H1 (cell line): ENCODE measurements at regions not wholly inside any gene's neighbourhood (a gene's known extent, or its start where the extent isn't known, plus 50 kb on each side); places are given as distances from the start of the nearest gene placed in this dataset.

Source experiments
- CTCF ChIA-PET: fragments of 300-600 bp; sonication (Branson Sonifier 250); formaldehyde crosslinking; loops from one replicate; lab custom pipeline; 2021; ENCODE audit not compliant: partially characterized antibody; lab: Charles Lee
- POLR2A ChIA-PET: fragments of 300-600 bp; sonication (Branson Sonifier 250); formaldehyde crosslinking; loops from one replicate; lab custom pipeline; 2021; ENCODE audit warnings: inconsistent platforms; ENCODE audit not compliant: partially characterized antibody; lab: Charles Lee
- DNase-seq, 2 experiments: peaks; one replicate each; pipeline versions ENCODE4 v3.0.0 to v3.0.0-alpha.2; 2010 to 2022; ENCODE audit warnings: low spot score in 2 of 2, low read depth in 1 of 2, mixed read lengths in 1 of 2
- FAIRE-seq: peaks from 2 replicates; lab custom pipeline; 2011; peaks lifted over from hg19 to GRCh38; lab: Jason Lieb, UNC
- H2AFZ ChIP-seq: 2 replicates; pipeline ENCODE4 v1.8.1; 2012; ENCODE audit warnings: low read length, inconsistent platforms
- H2AK5ac ChIP-seq: 2 replicates; pipeline ENCODE4 v1.6.1; 2013; ENCODE audit warnings: low read depth, low read length
- H2BK120ac ChIP-seq: replicated peaks from 2 replicates; pipeline ENCODE3; 2013; ENCODE audit warnings: low read depth, low read length, inconsistent platforms
- H2BK12ac ChIP-seq: 2 replicates; pipeline ENCODE4 v1.6.1; 2013; ENCODE audit warnings: low read depth, low read length
- H2BK15ac ChIP-seq: 2 replicates; pipeline ENCODE4 v1.6.1; 2013; ENCODE audit warnings: low read length
- H2BK20ac ChIP-seq: 2 replicates; pipeline ENCODE4 v1.6.1; 2013; ENCODE audit warnings: low read length
- H2BK5ac ChIP-seq: 2 replicates; pipeline ENCODE4 v1.6.1; 2013; ENCODE audit warnings: low read depth, low read length
- H3K14ac ChIP-seq: 2 replicates; pipeline ENCODE4 v1.6.1; 2013; ENCODE audit warnings: inconsistent platforms; ENCODE audit not compliant: insufficient read length
- H3K18ac ChIP-seq: 2 replicates; pipeline ENCODE4 v1.6.1; 2013; ENCODE audit warnings: low read length; ENCODE audit errors: extremely low read depth
- H3K23ac ChIP-seq: 2 replicates; pipeline ENCODE4 v1.6.1; 2013; ENCODE audit warnings: inconsistent platforms; ENCODE audit not compliant: insufficient read length
- H3K23me2 ChIP-seq: 2 replicates; pipeline ENCODE4 v1.6.1; 2013; ENCODE audit warnings: low read depth, low read length
- H3K27ac ChIP-seq: 2 replicates; pipeline ENCODE4 v1.6.1; 2011; ENCODE audit warnings: low read depth, low read length, inconsistent platforms
- H3K27me3 ChIP-seq, 4 experiments: replicated peaks in 1 of 4; 1 replicate in 1 of 4; 2 replicates in 3 of 4; pipeline versions ENCODE4 v1.6.1 to v1.8.1; 2011 to 2013; ENCODE audit warnings: low read length in 3 of 4, mild to moderate bottlenecking in 3 of 4, inconsistent platforms in 2 of 4, mixed read lengths in 2 of 4, moderate library complexity in 1 of 4; ENCODE audit not compliant: control insufficient read depth in 3 of 4, insufficient read depth in 3 of 4; ENCODE audit errors: extremely low read depth in 1 of 4
- H3K36me3 ChIP-seq, 4 experiments: 2 replicates each; pipeline versions ENCODE4 v1.6.1 to v1.8.1; 2011 to 2013; ENCODE audit warnings: mild to moderate bottlenecking in 4 of 4, low read length in 3 of 4, moderate library complexity in 2 of 4, control low read depth in 1 of 4, inconsistent platforms in 1 of 4; ENCODE audit not compliant: insufficient read depth in 4 of 4, control insufficient read depth in 2 of 4
- H3K4ac ChIP-seq: replicated peaks from 2 replicates; pipeline ENCODE3; 2013; ENCODE audit warnings: low read length, low read depth, mixed read lengths, inconsistent platforms; ENCODE audit not compliant: insufficient read length
- H3K4me1 ChIP-seq, 4 experiments: replicated peaks in 1 of 4; 1 replicate in 1 of 4; 2 replicates in 3 of 4; pipeline versions ENCODE4 v1.6.1 to v1.8.1; 2011 to 2013; ENCODE audit warnings: low read length in 3 of 4, inconsistent platforms in 2 of 4, mixed read lengths in 1 of 4; ENCODE audit not compliant: insufficient read depth in 4 of 4, control insufficient read depth in 3 of 4
- H3K4me2 ChIP-seq, 2 experiments: 2 replicates each; pipeline versions ENCODE4 v1.6.1 to v1.8.1; 2011 to 2013; ENCODE audit warnings: low read depth in 2 of 2, low read length in 2 of 2, control low read depth in 1 of 2, inconsistent platforms in 1 of 2, mild to moderate bottlenecking in 1 of 2; ENCODE audit not compliant: insufficient read depth in 1 of 2
- H3K4me3 ChIP-seq, 4 experiments: fragments of 200-600, 300-600 bp in 1 of 4; sonication (generic), shearing (Covaris generic), sonication (Bioruptor Twin) in 1 of 4; 2 replicates each; pipeline versions ENCODE4 v1.5.1 to v1.8.1; 2011 to 2016; ENCODE audit warnings: low read length in 4 of 4, low read depth in 3 of 4, control low read depth in 2 of 4, inconsistent platforms in 2 of 4, mild to moderate bottlenecking in 2 of 4, mixed read lengths in 1 of 4, moderate library complexity in 1 of 4; ENCODE audit not compliant: insufficient read depth in 2 of 4; ENCODE audit errors: extremely low read depth in 1 of 4
- H3K56ac ChIP-seq: replicated peaks from 2 replicates; pipeline ENCODE3; 2013; ENCODE audit warnings: low read depth, mild to moderate bottlenecking, mixed read lengths, low read length, inconsistent platforms; ENCODE audit not compliant: insufficient read length
- H3K79me1 ChIP-seq: 2 replicates; pipeline ENCODE4 v1.6.1; 2013; ENCODE audit warnings: low read depth, low read length, control low read depth
- H3K79me2 ChIP-seq, 2 experiments: 2 replicates each; pipeline versions ENCODE4 v1.6.1 to v1.8.1; 2012 to 2013; ENCODE audit warnings: low read length in 2 of 2, mild to moderate bottlenecking in 2 of 2, inconsistent platforms in 1 of 2; ENCODE audit not compliant: insufficient read depth in 2 of 2, control insufficient read depth in 1 of 2
- H3K9ac ChIP-seq, 4 experiments: replicated peaks in 1 of 4; 1 replicate in 1 of 4; 2 replicates in 3 of 4; pipeline versions ENCODE4 v1.6.1 to v1.8.1; 2011 to 2013; ENCODE audit warnings: low read depth in 3 of 4, low read length in 3 of 4, control low read depth in 2 of 4, mild to moderate bottlenecking in 2 of 4, moderate library complexity in 2 of 4, inconsistent platforms in 1 of 4; ENCODE audit errors: extremely low read depth in 1 of 4
- H3K9me3 ChIP-seq, 2 experiments: 2 replicates each; pipeline versions ENCODE4 v1.6.1 to v1.8.1; 2012 to 2013; ENCODE audit warnings: mild to moderate bottlenecking in 2 of 2, moderate library complexity in 2 of 2, control low read depth in 1 of 2, inconsistent platforms in 1 of 2, low read depth in 1 of 2, low read length in 1 of 2, mixed read lengths in 1 of 2; ENCODE audit not compliant: insufficient read depth in 2 of 2
- H4K20me1 ChIP-seq, 2 experiments: replicated peaks in 1 of 2; 2 replicates each; pipeline versions ENCODE3 to v1.8.1; 2011 to 2013; ENCODE audit warnings: inconsistent platforms in 2 of 2, low read length in 2 of 2, mild to moderate bottlenecking in 1 of 2; ENCODE audit not compliant: insufficient read depth in 2 of 2, control insufficient read depth in 1 of 2
- H4K5ac ChIP-seq: 2 replicates; pipeline ENCODE4 v1.6.1; 2013; ENCODE audit warnings: low read length, low read depth, mixed read lengths, inconsistent platforms; ENCODE audit not compliant: insufficient read length
- H4K8ac ChIP-seq: 2 replicates; pipeline ENCODE4 v1.8.0; 2013; ENCODE audit warnings: mild to moderate bottlenecking, moderate library complexity, low read length, inconsistent platforms; ENCODE audit not compliant: insufficient read depth; ENCODE audit errors: extremely low read depth
- H4K91ac ChIP-seq: replicated peaks from 2 replicates; pipeline ENCODE3; 2013; ENCODE audit warnings: low read length, mixed read lengths, inconsistent platforms; ENCODE audit not compliant: insufficient read length
- ASH2L ChIP-seq: fragments of 200-600, 300-600 bp; sonication (generic); IDR thresholded peaks from one replicate; pipeline ENCODE4 v1.7.1; 2017; ENCODE audit warnings: low read length
- BCL11A ChIP-seq, 2 experiments: IDR thresholded peaks; one replicate each; pipeline ENCODE4 v1.6.1; 2011; ENCODE audit warnings: low read depth in 2 of 2, low read length in 2 of 2, mild to moderate bottlenecking in 2 of 2
- CTBP2 ChIP-seq: IDR thresholded peaks from 2 replicates; pipeline ENCODE4 v1.7.0; 2011; ENCODE audit warnings: borderline replicate concordance, mild to moderate bottlenecking, moderate library complexity, mixed read lengths, low read length; ENCODE audit not compliant: insufficient read depth, insufficient read length
- GTF2F1 ChIP-seq: IDR thresholded peaks from 2 replicates; pipeline ENCODE4 v1.6.1; 2012; ENCODE audit warnings: low read depth, low read length, improper control_type of control experiment, borderline replicate concordance
- POLR2A ChIP-seq, 2 experiments: IDR thresholded peaks; 1 replicate in 1 of 2; 2 replicates in 1 of 2; pipeline ENCODE4 v1.6.1; 2011; ENCODE audit warnings: low read depth in 2 of 2, low read length in 2 of 2, mild to moderate bottlenecking in 2 of 2; ENCODE audit errors: control extremely low read depth in 1 of 2
- WGBS, 2 experiments: shearing (Covaris generic) in 1 of 2; methylation state at CpG; one replicate each; pipeline versions ENCODE4 v1.1.6 to v1.1.7; 2013 to 2015; ENCODE audit warnings: low lambda C conversion rate in 2 of 2, mixed read lengths in 2 of 2, inconsistent platforms in 1 of 2, low coverage in 1 of 2, missing lambda C conversion rate in 1 of 2; ENCODE audit not compliant: insufficient replicate concordance in 2 of 2, insufficient coverage in 1 of 2, insufficient read length in 1 of 2; ENCODE audit errors: extremely low coverage in 1 of 2, missing lambda C conversion rate in 1 of 2; 5-methylcytosine and 5-hydroxymethylcytosine counted together

GRCh38 chr5:40166802-40167201 is 512.9 kb upstream of the PTGER4 start:
- H3K9me3 ChIP-seq: peaks cover 0 to 6% of the 10 kb centered on the region in 2 experiments; a peak in 1 of 4 replicates
- CTCF ChIA-PET: interaction anchor here (1.4 to 1.7 kb wide), 2 partner anchors 10 to 123 kb away, joined by 3 to 6 read pairs; no protein-coding TSS in a partner anchor
- no peak for FAIRE-seq

More at GRCh38 chr5:40166802-40167201, 512.9 kb upstream of the PTGER4 start:
- no peaks in the 10 kb centered on the region for H4K20me1 ChIP-seq
- H3K14ac ChIP-seq: no peak overlapping the region
- no peak overlapping the region for H3K4ac ChIP-seq
- H3K36me3 ChIP-seq: no peaks in the 10 kb centered on the region
- H3K56ac ChIP-seq: no peak overlapping the region
- no peak overlapping the region for H2AFZ ChIP-seq
- H3K4me1 ChIP-seq: peaks cover 0 to 2% (median under 1%) of the 10 kb centered on the region in 4 experiments; a peak in 2 of 7 replicates
- TF ChIP-seq GTF2F1: no peak
- TF ChIP-seq POLR2A (IDR thresholded peaks at IDR 0.05; ENCODE audit: control extremely low read depth in 1 of 2, low read depth in 2 of 2, low read length in 2 of 2): no peak
- TF ChIP-seq ASH2L: no peak
- no peak for TF ChIP-seq BCL11A (IDR thresholded peaks at IDR 0.05; ENCODE audit: low read depth in 2 of 2, low read length in 2 of 2)
- TF ChIP-seq CTBP2: no peak
- H3K23ac ChIP-seq: no peak overlapping the region
- no peak overlapping the region for H4K5ac ChIP-seq
- no peak overlapping the region for H2BK20ac ChIP-seq
- H3K23me2 ChIP-seq: no peaks in the 10 kb centered on the region; the same call in 1 of the 2 replicates
- no peaks in the 10 kb centered on the region for H3K27me3 ChIP-seq
- no peak overlapping the region for H4K8ac ChIP-seq
- no peak overlapping the region for H2BK15ac ChIP-seq
- no peak overlapping the region for H4K91ac ChIP-seq
- no peak overlapping the region for H2BK5ac ChIP-seq
- H3K79me2 ChIP-seq: no peaks in the 10 kb centered on the region
- no peak overlapping the region for H3K18ac ChIP-seq
- no peak overlapping the region for H3K4me2 ChIP-seq
- no peak overlapping the region for H3K4me3 ChIP-seq
- no peak overlapping the region for H3K27ac ChIP-seq
- H3K9ac ChIP-seq: no peak overlapping the region
- no peak overlapping the region for H2AK5ac ChIP-seq
- 94% methylated on average over 1 of the region's 1 CpG; no CpG with 5 or more reads in 1 of the 2 experiments for WGBS, 2 experiments
- POLR2A ChIA-PET: no interaction called here
- no peak for DNase-seq
- no peaks in the 10 kb centered on the region for H3K79me1 ChIP-seq
- no peak overlapping the region for H2BK12ac ChIP-seq
- no peak overlapping the region for H2BK120ac ChIP-seq
